ENCODE measurements at regions not wholly inside any gene's neighbourhood (a gene's known extent, or its start where the extent isn't known, plus 50 kb on each side); places are given as distances from the start of the nearest gene placed in this dataset.

GRCh38 chr1:3954170-3955169 lies 54.4 kb upstream of the C1orf174 start:
- DNase-seq: no peak

GRCh38 chr1:3955196-3955772 lies 55.2 kb upstream of the C1orf174 start:
- DNase-seq: no peak

- DNase-seq: no peak
Observed at GRCh38 chr1:3956527-3957170, 56.6 kb upstream of the C1orf174 start.

GRCh38 chr1:3959361-3959760 lies 59.3 kb upstream of the C1orf174 start:
- DNase-seq: no peak

GRCh38 chr1:3963554-3963953 lies 63.5 kb upstream of the C1orf174 start:
- DNase-seq: no peak

- no peak for DNase-seq
Observed at GRCh38 chr1:3965693-3966092, 65.6 kb upstream of the C1orf174 start.

GRCh38 chr1:3968851-3969250 lies 68.8 kb upstream of the C1orf174 start:
- DNase-seq: no peak

GRCh38 chr1:3971981-3972380 lies 71.9 kb upstream of the C1orf174 start:
- DNase-seq: no peak

GRCh38 chr1:3975903-3976630 lies 76.0 kb upstream of the C1orf174 start:
- DNase-seq: no peak

- DNase-seq: no peak
Observed at GRCh38 chr1:3976821-3977220, 76.7 kb upstream of the C1orf174 start.

- no peak for DNase-seq
Observed at GRCh38 chr1:3978196-3978989, 78.3 kb upstream of the C1orf174 start.

- peak; percentile 15 for DNase-seq
Observed at GRCh38 chr1:3978990-3979325, 78.9 kb upstream of the C1orf174 start.

GRCh38 chr1:3981261-3981660 lies 81.2 kb upstream of the C1orf174 start:
- no peak for DNase-seq

- DNase-seq: no peak
Observed at GRCh38 chr1:3981746-3982505, 81.9 kb upstream of the C1orf174 start.

GRCh38 chr1:3983181-3983580 lies 83.1 kb upstream of the C1orf174 start:
- no peak for DNase-seq

GRCh38 chr1:3984586-3984985 lies 84.5 kb upstream of the C1orf174 start:
- DNase-seq: no peak

- DNase-seq: no peak
Observed at GRCh38 chr1:3986686-3987218, 86.7 kb upstream of the C1orf174 start.

- no peak for DNase-seq
Observed at GRCh38 chr1:3987669-3988235, 87.7 kb upstream of the C1orf174 start.

GRCh38 chr1:3988431-3988830 lies 88.4 kb upstream of the C1orf174 start:
- DNase-seq: no peak

GRCh38 chr1:3989465-3989864 lies 89.4 kb upstream of the C1orf174 start:
- DNase-seq: no peak
